SK-N-SH (cell line): ENCODE measurements at regions not wholly inside any gene's neighbourhood (a gene's known extent, or its start where the extent isn't known, plus 50 kb on each side); places are given as distances from the start of the nearest gene placed in this dataset.

Experiments
- CTCF ChIA-PET: fragments of 300-600, 350-600 bp; formaldehyde crosslinking; extraction: SDS; loops from one replicate; lab custom pipeline; 2021; lab: Yijun Ruan, JAX
- POLR2A ChIA-PET: fragments of 350-600 bp; sonication (Branson Sonifier 250); formaldehyde crosslinking; extraction: SDS; loops from one replicate; lab custom pipeline; 2020; ENCODE audit warnings: antibody characterized with exemption, inconsistent platforms; lab: Yijun Ruan, JAX
- DNase-seq: peaks from one replicate; pipeline ENCODE4 v3.0.0; 2012
- H2AFZ ChIP-seq: fragments of 200-600 bp; sonication (generic); 2 replicates; pipeline ENCODE4 v1.8.1; 2016; ENCODE audit warnings: antibody characterized with exemption, mild to moderate bottlenecking, low read depth
- H3F3A ChIP-seq: fragments of 200-600 bp; sonication (generic); replicated peaks from 2 replicates; pipeline ENCODE3; 2016; ENCODE audit warnings: antibody characterized with exemption, mild to moderate bottlenecking; ENCODE audit not compliant: insufficient read depth
- H3K27ac ChIP-seq, 2 experiments: fragments of 200-500 bp in 1 of 2; fragments of 200-600 bp in 1 of 2; sonication (Bioruptor generic) in 1 of 2; sonication (generic), shearing (Covaris generic) in 1 of 2; 2 replicates each; pipeline versions ENCODE4 v1.5.1 to v1.6.1; 2014 to 2016; ENCODE audit warnings: low read depth in 2 of 2, inconsistent platforms in 1 of 2, low read length in 1 of 2, mild to moderate bottlenecking in 1 of 2, mixed read lengths in 1 of 2
- H3K27me3 ChIP-seq: fragments of 200-600 bp; sonication (generic), shearing (Covaris generic); 2 replicates; pipeline ENCODE4 v1.6.1; 2016; ENCODE audit warnings: mixed run types; ENCODE audit not compliant: insufficient read depth
- H3K36me3 ChIP-seq, 2 experiments: fragments of 200-500 bp in 1 of 2; fragments of 200-600 bp in 1 of 2; sonication (Bioruptor generic) in 1 of 2; sonication (generic) in 1 of 2; replicated peaks in 1 of 2; 2 replicates each; pipeline versions ENCODE3 to v1.5.1; 2014 to 2016; ENCODE audit warnings: low read length in 1 of 2, mild to moderate bottlenecking in 1 of 2; ENCODE audit not compliant: insufficient read depth in 2 of 2, control insufficient read depth in 1 of 2
- H3K4me1 ChIP-seq, 2 experiments: fragments of 200-500 bp in 1 of 2; fragments of 200-600 bp in 1 of 2; sonication (Bioruptor generic) in 1 of 2; sonication (generic), shearing (Covaris generic) in 1 of 2; 2 replicates each; pipeline versions ENCODE4 v1.5.1 to v1.6.1; 2014 to 2016; ENCODE audit warnings: low read depth in 1 of 2, low read length in 1 of 2, mixed run types in 1 of 2; ENCODE audit not compliant: insufficient read depth in 2 of 2, control insufficient read depth in 1 of 2
- H3K4me2 ChIP-seq: fragments of 200-600 bp; sonication (generic), shearing (Covaris generic); 2 replicates; pipeline ENCODE4 v1.6.1; 2017; ENCODE audit warnings: mixed run types
- H3K4me3 ChIP-seq, 2 experiments: fragments of 200-500 bp in 1 of 2; fragments of 200-600 bp in 1 of 2; sonication (Bioruptor generic) in 1 of 2; sonication (generic), shearing (Covaris generic) in 1 of 2; 2 replicates each; pipeline versions ENCODE4 v1.5.1 to v1.8.1; 2014 to 2016; ENCODE audit warnings: low read depth in 2 of 2, inconsistent platforms in 1 of 2, low read length in 1 of 2, mild to moderate bottlenecking in 1 of 2, mixed read lengths in 1 of 2, moderate library complexity in 1 of 2
- H3K79me2 ChIP-seq: fragments of 200-600 bp; sonication (generic); 2 replicates; pipeline ENCODE4 v1.8.1; 2017; ENCODE audit warnings: mild to moderate bottlenecking; ENCODE audit not compliant: insufficient read depth
- H3K9ac ChIP-seq: fragments of 200-600 bp; sonication (generic); 2 replicates; pipeline ENCODE4 v1.6.1; 2017; ENCODE audit warnings: mixed run types
- H3K9me2 ChIP-seq: fragments of 200-600 bp; sonication (generic); 2 replicates; pipeline ENCODE4 v1.6.1; 2017; ENCODE audit warnings: mixed run types
- H3K9me3 ChIP-seq: fragments of 200-600 bp; sonication (generic); 2 replicates; pipeline ENCODE4 v1.6.1; 2017; ENCODE audit warnings: mixed run types, mild to moderate bottlenecking, moderate library complexity
- H4K20me1 ChIP-seq: fragments of 200-600 bp; sonication (generic); 2 replicates; pipeline ENCODE4 v1.6.1; 2017; ENCODE audit warnings: mild to moderate bottlenecking, mixed run types; ENCODE audit not compliant: insufficient read depth
- CTCF ChIP-seq: fragments of 200-600 bp; sonication (generic); IDR thresholded peaks from 2 replicates; pipeline ENCODE4 v1.6.1; 2017; ENCODE audit warnings: antibody characterized with exemption, mild to moderate bottlenecking, moderate library complexity
- EP300 ChIP-seq, 2 experiments: IDR thresholded peaks; 2 replicates each; pipeline versions ENCODE4 v1.4.0 to v1.6.1; 2012; ENCODE audit warnings: borderline replicate concordance in 1 of 2, low read depth in 1 of 2, low read length in 1 of 2
- EZH2phosphoT487 ChIP-seq: fragments of 200-600 bp; sonication (generic); IDR thresholded peaks from 2 replicates; pipeline ENCODE4 v1.6.1; 2017; ENCODE audit warnings: low read depth, mixed run types, mild to moderate bottlenecking, antibody characterized with exemption, moderate library complexity, borderline replicate concordance
- JUND ChIP-seq: IDR thresholded peaks from 2 replicates; pipeline ENCODE4 v1.4.0; 2012
- NFIC ChIP-seq: IDR thresholded peaks from 2 replicates; pipeline ENCODE4 v1.4.0; 2012; ENCODE audit warnings: borderline replicate concordance
- NRF1 ChIP-seq: IDR thresholded peaks from 2 replicates; pipeline ENCODE4 v1.6.1; 2012; ENCODE audit warnings: low read depth, mild to moderate bottlenecking, low read length
- POLR2AphosphoS5 ChIP-seq: IDR thresholded peaks from 2 replicates; pipeline ENCODE4 v1.6.1; 2012; ENCODE audit warnings: low read depth, low read length
- RAD21 ChIP-seq: IDR thresholded peaks from 2 replicates; pipeline ENCODE4 v1.6.1; 2012; ENCODE audit warnings: mild to moderate bottlenecking, low read length
- RCOR1 ChIP-seq: fragments of 150-350 bp; IDR thresholded peaks from 2 replicates; pipeline ENCODE4 v1.6.1; 2017; ENCODE audit warnings: antibody characterized with exemption, low read length
- REST ChIP-seq: IDR thresholded peaks from 2 replicates; pipeline ENCODE4 v1.6.1; 2012; ENCODE audit warnings: mild to moderate bottlenecking, low read depth, low read length, moderate library complexity
- RFX5 ChIP-seq: IDR thresholded peaks from 2 replicates; pipeline ENCODE4 v1.6.1; 2012; ENCODE audit warnings: mild to moderate bottlenecking, improper control_type of control experiment, low read length
- RXRA ChIP-seq: IDR thresholded peaks from 2 replicates; pipeline ENCODE4 v1.4.0; 2012; ENCODE audit warnings: low read depth, mild to moderate bottlenecking, borderline replicate concordance
- TAF1 ChIP-seq: IDR thresholded peaks from 2 replicates; pipeline ENCODE4 v1.6.1; 2012; ENCODE audit warnings: low read depth, mild to moderate bottlenecking, low read length, moderate library complexity, borderline replicate concordance
- TEAD4 ChIP-seq: IDR thresholded peaks from 2 replicates; pipeline ENCODE4 v1.4.0; 2012; ENCODE audit warnings: mild to moderate bottlenecking, borderline replicate concordance; ENCODE audit not compliant: insufficient read depth
- USF1 ChIP-seq: IDR thresholded peaks from 2 replicates; pipeline ENCODE4 v1.4.0; 2012; ENCODE audit warnings: low read depth, borderline replicate concordance
- YY1 ChIP-seq: IDR thresholded peaks from 2 replicates; pipeline ENCODE4 v1.4.0; 2012; ENCODE audit warnings: low read depth, mild to moderate bottlenecking
- whole genome bisulfite sequencing: methylation state at CpG from one replicate; pipeline ENCODE4 v1.1.6; 2017; ENCODE audit warnings: low lambda C conversion rate; 5-methylcytosine and 5-hydroxymethylcytosine counted together

GRCh38 chr10:130891066-130891465 is 420.5 kb downstream of the TCERG1L start:
- no peaks in the 10 kb centered on the region for H4K20me1 ChIP-seq
- no peaks in the 10 kb centered on the region for H3K4me1 ChIP-seq
- no peak overlapping the region for H3K27ac ChIP-seq
- ChIA-PET POLR2A (no interaction called here), CTCF (no interaction called here)
- H3K36me3 ChIP-seq: no peaks in the 10 kb centered on the region
- no peak for DNase-seq
- no peak for TF ChIP-seq USF1
- no peak for TF ChIP-seq POLR2AphosphoS5
- no peak for TF ChIP-seq RFX5
- TF ChIP-seq TEAD4: no peak
- no peak for TF ChIP-seq EZH2phosphoT487
- no peak for TF ChIP-seq JUND
- no peak for TF ChIP-seq NRF1
- no peak for TF ChIP-seq YY1
- no peak for TF ChIP-seq RAD21
- TF ChIP-seq RCOR1: no peak
- no peak for TF ChIP-seq CTCF
- no peak for TF ChIP-seq NFIC
- no peak for TF ChIP-seq REST
- no peak for TF ChIP-seq TAF1
- no peak for TF ChIP-seq RXRA
- no peak for TF ChIP-seq EP300 (IDR thresholded peaks at IDR 0.05; ENCODE audit: borderline replicate concordance in 1 of 2, low read depth in 1 of 2, low read length in 1 of 2)
- H3K9me2 ChIP-seq: no peaks in the 10 kb centered on the region
- H3K79me2 ChIP-seq: no peaks in the 10 kb centered on the region
- H3F3A ChIP-seq: no peaks in the 10 kb centered on the region
- H3K4me3 ChIP-seq: no peak overlapping the region
- no peak overlapping the region for H2AFZ ChIP-seq
- H3K9ac ChIP-seq: no peak overlapping the region
- no peaks in the 10 kb centered on the region for H3K9me3 ChIP-seq
- no peak overlapping the region for H3K4me2 ChIP-seq
- WGBS: 9% methylated on average over 6 of the region's 11 CpGs
- no peaks in the 10 kb centered on the region for H3K27me3 ChIP-seq
